HG02870 (cell line): ENCODE measurements at regions not wholly inside any gene's neighbourhood (a gene's known extent, or its start where the extent isn't known, plus 50 kb on each side); places are given as distances from the start of the nearest gene placed in this dataset.
"Not testable (repeated sequence)": the region's sequence is repeated elsewhere in the genome, so short reads cannot be mapped to it uniquely, and the experiment has no call there.

Source experiments
- ATAC-seq: cut with Tn5 transposase; IDR thresholded peaks from one replicate; pipeline ENCODE4 v1.9.1; 2021; ENCODE audit warnings: mild to moderate bottlenecking, moderate library complexity; ENCODE audit not compliant: unreplicated experiment

GRCh38 chr17:71485426-71485825 is 635.4 kb upstream of the SOX9 start:
- no peak for ATAC-seq

GRCh38 chr17:71486261-71486660 is 634.6 kb upstream of the SOX9 start:
- ATAC-seq, result no peak

DNA sequence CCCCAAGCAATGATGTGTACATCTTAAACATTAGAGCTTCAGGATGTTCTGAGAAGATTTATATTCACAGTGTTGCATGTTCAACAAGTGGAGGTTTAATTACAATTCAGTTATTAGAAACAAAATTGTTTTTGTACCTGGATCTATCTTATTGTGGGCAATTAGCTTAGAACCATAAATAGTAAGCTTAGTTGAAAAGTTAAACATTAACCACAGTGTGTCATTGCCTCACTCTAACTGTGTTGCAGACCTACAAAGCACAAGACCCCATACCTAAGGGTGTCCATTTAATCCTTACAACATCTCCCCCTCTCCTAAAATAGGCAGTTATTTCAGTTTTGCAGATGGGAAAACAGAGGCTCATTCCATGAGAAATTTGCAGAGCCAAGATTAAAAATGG is 632.0 kb upstream of the SOX9 start:
- no peak for ATAC-seq

DNA sequence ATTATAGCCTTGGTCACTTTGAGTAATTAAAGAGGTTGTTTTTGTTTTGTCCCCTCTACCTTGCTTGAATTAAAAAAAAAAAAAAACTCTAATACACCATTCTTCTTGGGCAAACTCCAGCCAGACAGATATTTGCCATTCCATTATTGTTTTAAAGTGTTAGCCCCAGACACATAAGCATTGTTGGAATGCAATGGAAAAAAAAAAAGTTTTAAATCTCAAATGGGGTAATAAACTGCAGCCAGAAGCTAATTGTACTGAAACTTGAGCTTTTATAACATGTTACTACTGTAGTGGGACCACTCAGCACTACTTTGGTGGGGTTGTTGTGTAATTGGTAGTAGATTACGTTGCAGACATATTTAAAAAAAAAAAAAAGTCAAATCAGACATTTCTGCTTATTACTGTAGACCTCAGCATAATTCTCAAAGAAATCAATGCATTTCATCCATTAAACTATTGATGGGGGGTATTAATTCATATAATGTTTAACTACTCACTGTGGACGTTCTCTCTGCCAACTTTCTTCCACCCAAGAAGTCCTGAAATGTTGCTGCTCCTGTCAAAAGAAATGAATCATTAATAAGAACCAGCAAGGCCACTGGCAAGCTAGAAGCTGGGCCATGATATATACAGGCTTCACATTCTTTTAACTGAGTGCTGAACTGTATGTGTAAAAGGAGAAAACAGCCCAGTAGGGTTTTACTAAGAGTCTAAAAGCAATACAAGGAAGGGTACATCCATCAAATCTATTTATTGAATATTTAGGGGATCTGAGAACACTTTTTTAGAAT is 626.6 kb upstream of the SOX9 start:
- no peak for ATAC-seq

DNA sequence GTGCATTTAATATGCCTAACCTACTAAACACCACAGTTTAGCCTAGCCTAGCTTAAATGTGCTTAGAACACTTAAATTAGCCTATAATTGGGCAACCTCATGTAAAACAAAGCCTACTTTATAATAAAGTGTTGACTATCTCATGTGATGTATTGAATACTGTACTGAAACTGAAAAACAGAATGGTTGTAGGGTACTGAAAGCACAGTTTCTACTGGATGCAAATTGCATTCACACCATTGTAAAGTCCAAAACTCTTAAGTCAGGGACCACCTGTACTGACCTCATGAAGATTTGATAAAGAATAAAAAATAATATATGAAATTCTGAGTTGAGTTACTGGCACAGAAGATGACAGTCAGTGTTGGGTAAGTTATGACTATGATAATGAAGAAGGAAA is 625.4 kb upstream of the SOX9 start:
- no peak for ATAC-seq

- ATAC-seq, result no peak
Measured at GRCh38 chr17:71496552-71496951, 624.3 kb upstream of the SOX9 start.

DNA sequence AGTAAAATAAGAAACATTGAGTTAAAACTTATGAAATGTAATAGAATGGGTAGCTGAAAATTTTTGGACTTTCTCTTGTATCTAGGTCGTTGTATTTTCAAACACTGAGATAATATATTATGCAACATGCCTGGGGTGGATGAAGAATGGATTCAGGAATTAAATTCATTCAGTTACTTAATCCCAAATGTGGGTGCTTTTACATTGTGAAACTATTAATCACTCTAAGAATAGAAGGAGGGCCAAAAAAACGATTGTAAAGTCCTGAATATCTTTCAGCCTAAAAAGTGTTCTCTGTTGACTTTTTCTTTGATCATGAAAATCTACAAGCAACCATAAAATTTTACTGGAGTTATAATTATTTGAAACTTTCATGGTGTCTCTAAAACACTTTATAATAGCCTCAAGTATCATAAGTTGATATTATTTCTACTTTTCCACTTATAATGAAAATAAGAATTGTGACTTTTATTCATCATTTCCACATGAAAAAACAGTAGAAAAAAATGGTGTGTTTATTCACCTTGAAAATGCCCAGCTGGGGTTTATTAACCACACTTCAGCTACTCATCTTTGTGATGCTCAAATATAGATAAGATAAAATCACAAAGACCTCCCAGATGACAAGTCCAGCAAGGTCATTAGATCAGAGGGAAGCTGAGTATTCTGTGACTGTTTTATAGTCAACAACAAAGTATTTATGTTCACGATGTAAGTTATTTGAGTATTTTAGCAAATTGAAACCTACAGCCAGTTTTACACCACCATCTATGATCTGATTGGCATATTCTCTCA is 619.9 kb upstream of the SOX9 start:
- ATAC-seq, result no peak

DNA sequence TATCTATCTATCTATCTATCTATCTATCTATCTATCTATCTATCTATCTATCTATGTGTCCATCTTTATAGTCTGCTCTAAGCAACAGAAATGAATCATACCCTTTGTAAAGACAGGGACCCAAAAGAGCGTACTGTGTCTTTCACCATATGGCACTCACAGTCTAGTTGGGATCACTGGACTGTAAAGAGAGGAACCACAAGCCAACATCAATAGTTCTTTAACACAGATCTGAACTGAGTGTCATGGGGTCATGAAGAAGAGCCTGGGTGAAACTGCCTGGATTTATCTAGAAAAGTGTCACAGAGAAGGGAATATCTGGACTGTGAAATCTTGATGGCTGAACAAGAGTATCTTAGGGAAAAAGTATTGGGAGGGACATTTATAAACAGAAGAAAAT is 619.1 kb upstream of the SOX9 start:
- no peak for ATAC-seq

DNA sequence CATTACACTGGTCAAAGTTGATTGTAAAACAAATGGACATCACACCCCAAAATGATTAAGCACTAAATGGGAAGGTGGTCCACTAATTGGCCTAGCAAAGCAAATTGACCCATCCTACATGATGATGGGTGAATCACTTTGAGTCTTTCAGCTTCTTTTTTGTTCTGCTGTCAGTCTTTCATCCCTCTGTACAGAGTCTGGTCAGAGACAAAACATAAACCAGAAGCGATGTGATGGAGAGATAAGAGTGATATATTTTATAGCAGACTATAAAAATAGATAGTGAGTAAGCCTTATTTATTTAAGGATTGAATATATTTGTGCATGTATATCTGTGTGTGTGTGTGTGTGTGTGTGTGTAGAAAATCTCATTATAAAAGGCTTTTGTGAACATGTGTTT is 618.4 kb upstream of the SOX9 start:
- ATAC-seq, result no peak

GRCh38 chr17:71503710-71504465 is 616.9 kb upstream of the SOX9 start:
- ATAC-seq, result no peak

- no peak for ATAC-seq
Measured at GRCh38 chr17:71505200-71505599, 615.6 kb upstream of the SOX9 start.

DNA sequence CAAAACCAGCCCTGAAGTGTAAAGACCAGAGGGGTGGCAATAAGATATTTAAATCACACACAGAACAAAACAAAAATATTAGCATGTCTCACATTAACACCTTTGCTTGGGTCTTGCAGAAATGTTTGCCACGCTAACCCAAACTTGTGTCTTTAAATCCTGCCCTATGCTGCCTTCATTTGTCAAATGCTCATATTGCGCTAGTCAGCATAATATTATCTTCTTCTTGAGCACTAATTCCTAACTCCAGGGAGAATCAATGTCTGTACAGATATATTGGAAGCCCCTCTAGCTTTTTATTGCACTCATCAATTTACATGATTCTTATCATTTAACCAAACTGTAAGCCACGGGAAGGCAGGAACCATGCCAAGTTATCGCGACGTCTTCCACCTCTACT is 614.8 kb upstream of the SOX9 start:
- no peak for ATAC-seq

GRCh38 chr17:71511266-71511995 is 609.4 kb upstream of the SOX9 start:
- ATAC-seq, result no peak

- ATAC-seq, result not testable (repeated sequence)
Measured at GRCh38 chr17:71513725-71514124, 607.1 kb upstream of the SOX9 start.

- ATAC-seq, result no peak
Measured at GRCh38 chr17:71516149-71516548, 604.7 kb upstream of the SOX9 start.

GRCh38 chr17:71519285-71519684 is 601.5 kb upstream of the SOX9 start:
- ATAC-seq, result no peak

GRCh38 chr17:71521724-71522123 is 599.1 kb upstream of the SOX9 start:
- ATAC-seq, result no peak

- no peak for ATAC-seq
Measured at GRCh38 chr17:71522383-71522782, 598.4 kb upstream of the SOX9 start.

- no peak for ATAC-seq
Measured at GRCh38 chr17:71527311-71527710, 593.5 kb upstream of the SOX9 start.

GRCh38 chr17:71528210-71528609 is 592.6 kb upstream of the SOX9 start:
- no peak for ATAC-seq

DNA sequence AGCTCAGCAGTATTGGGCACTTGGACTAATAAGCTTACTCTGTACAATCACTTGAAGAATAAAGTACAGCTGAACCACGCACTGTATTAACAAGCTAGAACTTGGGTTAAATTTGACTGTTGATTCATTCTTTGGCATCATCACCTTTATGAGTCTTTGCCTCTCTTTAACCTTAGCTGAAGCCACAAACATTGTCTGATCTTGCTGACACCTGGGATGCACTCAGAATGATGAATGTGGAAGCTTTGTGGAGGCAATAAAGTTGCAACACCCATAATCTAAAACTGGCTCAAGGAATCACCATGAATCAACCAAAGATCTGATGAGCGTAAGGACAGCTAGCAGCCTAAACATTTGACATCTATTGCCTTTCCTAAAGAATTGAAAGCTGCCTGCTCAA is 590.6 kb upstream of the SOX9 start:
- ATAC-seq, result no peak
